ENCODE measurements at regions not wholly inside any gene's neighbourhood (a gene's known extent, or its start where the extent isn't known, plus 50 kb on each side); places are given as distances from the start of the nearest gene placed in this dataset.

DNA sequence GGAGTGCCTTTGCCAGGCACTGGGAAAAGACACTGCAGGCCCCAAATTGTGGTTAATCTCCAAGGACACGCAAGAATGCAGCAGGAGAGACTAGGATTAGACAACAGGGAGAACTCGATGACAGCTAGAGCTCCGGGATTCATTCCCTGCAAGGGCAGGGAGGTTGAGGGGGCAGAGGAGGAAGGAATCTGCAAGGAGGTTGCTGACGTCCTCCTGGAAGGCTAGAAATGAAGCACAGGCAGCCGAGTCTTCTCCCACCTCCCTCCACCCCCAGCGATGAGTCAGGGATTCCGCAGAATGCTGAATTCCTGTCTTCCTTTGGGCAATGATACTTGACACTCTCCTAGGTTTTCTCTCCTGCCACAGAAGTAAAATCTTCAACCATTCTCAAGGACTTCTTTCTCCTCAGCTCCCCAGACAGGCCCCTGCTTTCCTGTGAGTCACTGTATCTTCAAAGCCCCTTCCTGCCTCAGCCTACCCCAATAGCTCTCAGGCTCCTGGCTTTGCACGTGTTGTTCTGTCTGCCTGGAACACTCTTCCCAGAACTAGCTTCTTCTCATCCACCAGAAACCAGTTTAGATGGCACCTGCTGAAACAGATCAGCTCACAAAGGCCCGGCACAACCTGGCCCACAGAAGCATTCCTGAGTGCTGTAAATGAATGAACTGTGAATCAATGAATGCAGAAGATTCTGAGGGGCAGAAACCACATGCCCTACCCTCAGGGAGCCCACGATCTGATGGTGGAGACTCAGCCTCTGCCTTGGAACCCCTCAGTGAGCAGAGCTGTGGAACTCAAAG lies 85.6 kb downstream of the MRPL14 start:
- no peaks in the 10 kb centered on the region for H3K79me2 ChIP-seq (ENCODE audit: insufficient read depth, low read length)
- H2AFZ ChIP-seq (ENCODE audit: low read length) = no peak overlapping the region
- H3K4me1 ChIP-seq (ENCODE audit: insufficient read depth, low read length) = peaks cover 51% of the 10 kb centered on the region
- in situ Hi-C loops (cut with HindIII; ENCODE audit: extremely low pct_ligation_motif_present, low pct_unique_long_range_greater_than_20kb) (no loop called here), intact Hi-C loops (cut with micrococcal nuclease; ENCODE audit: unreplicated experiment) (loop anchor here (5.0 kb wide), 1 partner anchor 49 kb away; no protein-coding TSS in a partner anchor)
- H3K27me3 ChIP-seq (ENCODE audit: control insufficient read depth in 1 of 2, insufficient read depth in 2 of 2, low read length in 2 of 2) = peaks cover 1 to 18% of the 10 kb centered on the region in 2 experiments
- H3K4me2 ChIP-seq (ENCODE audit: low read depth, low read length) = no peak overlapping the region; the same call in 1 of the 2 replicates
- no peaks in the 10 kb centered on the region for H4K20me1 ChIP-seq (ENCODE audit: insufficient read depth, low read length)
- no peak overlapping the region for H3K4me3 ChIP-seq (replicated peaks in 1 of 3; ENCODE audit: insufficient read depth in 1 of 3, low read depth in 2 of 3, low read length in 3 of 3)
- 31% methylated on average over 9 of the region's 10 CpGs for WGBS (ENCODE audit: low lambda C conversion rate)
- CTCF ChIA-PET (ENCODE audit: low intra/inter-chr PET ratio, low total read pairs) = no interaction called here
- FAIRE-seq (no peak), ATAC-seq (no peak), DNase-seq (ENCODE audit: low spot score) (no peak)
- H3K27ac ChIP-seq (ENCODE audit: extremely low read length, insufficient read depth, low read length) = no peak overlapping the region
- no peaks in the 10 kb centered on the region for H3K36me3 ChIP-seq (replicated peaks in 1 of 2; ENCODE audit: control insufficient read depth in 1 of 2, insufficient read depth in 2 of 2, low read length in 2 of 2)
- H3K9me3 ChIP-seq (ENCODE audit: low read length) = no peaks in the 10 kb centered on the region
- no TSS peak for BruUV-seq (replicated peaks)
- no peak overlapping the region for H3K9ac ChIP-seq (ENCODE audit: insufficient read depth, low read depth, low read length)
- POLR2A ChIA-PET = no interaction called here
- TF ChIP-seq REST (IDR thresholded peaks at IDR 0.05; ENCODE audit: borderline replicate concordance in 1 of 2, low read depth in 1 of 2, low read length in 2 of 2) = no peak
- TF ChIP-seq IKZF5 (CRISPR knock-in tag; IDR thresholded peaks at IDR 0.05) = 0 out of 2 replicates have a peak, but pooled peaks have one; percentile 16
- TF ChIP-seq IRX3 (CRISPR knock-in tag; IDR thresholded peaks at IDR 0.05; ENCODE audit: borderline replicate concordance, low read depth) = no peak
- TF ChIP-seq TRAFD1 (CRISPR knock-in tag; IDR thresholded peaks at IDR 0.05; ENCODE audit: borderline replicate concordance) = no peak
- no peak for TF ChIP-seq ZMYM2 (CRISPR knock-in tag; IDR thresholded peaks at IDR 0.05)
- no peak for TF ChIP-seq RARG (CRISPR knock-in tag; IDR thresholded peaks at IDR 0.05; ENCODE audit: low read depth)
- 0 out of 2 replicates have a peak, but pooled peaks have one; percentile 28 for TF ChIP-seq RCOR2 (CRISPR knock-in tag; IDR thresholded peaks at IDR 0.05)
- no peak for TF ChIP-seq CCAR2 (optimal IDR thresholded peaks at IDR 0.05; ENCODE audit: low read depth, low read length)
- peak; percentile 80 for TF ChIP-seq ZMYM3 (CRISPR knock-in tag; IDR thresholded peaks at IDR 0.05)
- TF ChIP-seq TEAD2 (CRISPR knock-in tag; IDR thresholded peaks at IDR 0.05) = no peak
- TF ChIP-seq WIZ (CRISPR knock-in tag; IDR thresholded peaks at IDR 0.05) = no peak
- no peak for TF ChIP-seq ZEB1 (IDR thresholded peaks at IDR 0.05; ENCODE audit: insufficient replicate concordance, low read depth)
- TF ChIP-seq ZBTB34 (CRISPR knock-in tag; IDR thresholded peaks at IDR 0.05) = no peak
- TF ChIP-seq KDM2A (CRISPR knock-in tag; IDR thresholded peaks at IDR 0.05; ENCODE audit: borderline replicate concordance, low read depth) = no peak
- TF ChIP-seq ZSCAN30 (CRISPR knock-in tag; IDR thresholded peaks at IDR 0.05) = no peak
- TF ChIP-seq ZNF816 (CRISPR knock-in tag; IDR thresholded peaks at IDR 0.05; ENCODE audit: borderline replicate concordance) = no peak
